Sigmoid colon (tissue), 6 donors: ENCODE measurements at regions not wholly inside any gene's neighbourhood (a gene's known extent, or its start where the extent isn't known, plus 50 kb on each side); places are given as distances from the start of the nearest gene placed in this dataset.

Experiments used
- DNase-seq: peaks from one replicate; pipeline ENCODE4 v3.0.0-alpha.2; 2019
- H3K27ac ChIP-seq, 4 donors: fragments of 200-600 bp; sonication (generic); one replicate each; pipeline ENCODE4 v1.5.1; 2016 to 2019; ENCODE audit warnings: mild to moderate bottlenecking in 1 of 4
- H3K27me3 ChIP-seq, 3 donors: fragments of 200-600 bp; sonication (generic); one replicate each; pipeline ENCODE4 v1.5.1; 2019; ENCODE audit warnings: mild to moderate bottlenecking in 1 of 3
- H3K36me3 ChIP-seq, 4 donors: fragments of 200-600 bp; sonication (generic); one replicate each; pipeline ENCODE4 v1.5.1; 2016 to 2019
- H3K4me1 ChIP-seq, 4 donors: fragments of 200-600 bp; sonication (generic); one replicate each; pipeline ENCODE4 v1.5.1; 2017 to 2019
- H3K4me3 ChIP-seq, 4 donors: fragments of 200-600 bp; sonication (generic); one replicate each; pipeline ENCODE4 v1.5.1; 2017 to 2019; ENCODE audit warnings: mild to moderate bottlenecking in 2 of 4, moderate library complexity in 1 of 4
- H3K9me3 ChIP-seq, 4 donors: fragments of 200-600 bp in 3 of 4; sonication (generic) in 3 of 4; one replicate each; pipeline versions ENCODE4 v1.5.1 to v1.6.1; 2013 to 2019
- CTCF ChIP-seq, 4 experiments: fragments of 450-650 bp in 3 of 4; fragments of 200-600 bp in 1 of 4; IDR thresholded peaks; one replicate each; pipeline ENCODE4 v1.5.1; 2016 to 2019; ENCODE audit warnings: antibody characterized with exemption in 4 of 4, mild to moderate bottlenecking in 3 of 4, moderate library complexity in 2 of 4
- EP300 ChIP-seq, 4 donors: sonication (generic); formaldehyde crosslinking; IDR thresholded peaks; one replicate each; pipeline ENCODE4 v1.6.1; 2017; ENCODE audit warnings: antibody characterized with exemption in 4 of 4
- POLR2A ChIP-seq, 2 donors: fragments of 450-650 bp; IDR thresholded peaks; one replicate each; pipeline ENCODE4 v1.6.1; 2016; ENCODE audit warnings: antibody characterized with exemption in 2 of 2, mild to moderate bottlenecking in 2 of 2, moderate library complexity in 2 of 2
- POLR2AphosphoS5 ChIP-seq, 4 donors: sonication (generic); formaldehyde crosslinking; IDR thresholded peaks; one replicate each; pipeline ENCODE4 v1.6.1; 2017; ENCODE audit warnings: antibody characterized with exemption in 4 of 4
- WGBS, 2 donors: extraction: QIAGEN DNeasy Blood & Tissue Kit; methylation state at CpG; one replicate each; pipeline ENCODE4 v1.1.7; 2013; 5-methylcytosine and 5-hydroxymethylcytosine counted together
- intact Hi-C: fragments of 100-400 bp; cut with DNase I; formaldehyde crosslinking; loops from one replicate; pipeline ENCODE4 v1.15.1; 2023
- donor health status: healthy with polysubstance abuse.
- donor health status: healthy.

DNA sequence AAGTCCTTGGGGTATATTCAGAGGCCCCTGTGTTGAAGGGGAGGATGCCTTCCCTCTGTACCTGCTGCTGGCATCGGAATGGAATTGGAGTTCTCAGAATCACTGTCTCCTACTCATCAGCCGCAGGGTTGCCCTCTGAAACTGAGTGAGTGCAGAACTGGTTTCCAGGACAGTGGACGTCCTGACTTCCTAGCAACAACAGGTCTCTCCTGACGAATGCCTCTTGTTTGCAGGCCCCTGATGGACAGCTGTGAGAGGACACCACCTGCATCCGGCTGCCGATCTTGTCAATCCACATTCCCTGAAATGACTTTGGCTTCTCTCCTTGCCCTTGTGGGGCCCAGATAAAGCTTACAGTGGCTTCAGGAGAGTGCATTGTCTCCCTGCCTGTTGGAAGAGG, 274.5 kb downstream of the NSG2 start:
- no peak for TF ChIP-seq POLR2A (IDR thresholded peaks at IDR 0.05)
- TF ChIP-seq POLR2AphosphoS5 (IDR thresholded peaks at IDR 0.05), result no peak
- no peak for TF ChIP-seq EP300 (IDR thresholded peaks at IDR 0.05)
- no peak for TF ChIP-seq CTCF (IDR thresholded peaks at IDR 0.05)
- Histone ChIP-seq H3K4me1 (no peaks in the 10 kb centered on the region), H3K27ac (no peak overlapping the region), H3K4me3 (no peak overlapping the region), H3K27me3 (peaks cover 0 to 23% (median 20%) of the 10 kb centered on the region in 3 donors), H3K9me3 (no peaks in the 10 kb centered on the region), H3K36me3 (no peaks in the 10 kb centered on the region)
- intact Hi-C loops, result no loop called here
- DNase-seq, result no peak
- 26 to 46% methylated on average over 6 of the region's 6 CpGs for WGBS, 2 donors

DNA sequence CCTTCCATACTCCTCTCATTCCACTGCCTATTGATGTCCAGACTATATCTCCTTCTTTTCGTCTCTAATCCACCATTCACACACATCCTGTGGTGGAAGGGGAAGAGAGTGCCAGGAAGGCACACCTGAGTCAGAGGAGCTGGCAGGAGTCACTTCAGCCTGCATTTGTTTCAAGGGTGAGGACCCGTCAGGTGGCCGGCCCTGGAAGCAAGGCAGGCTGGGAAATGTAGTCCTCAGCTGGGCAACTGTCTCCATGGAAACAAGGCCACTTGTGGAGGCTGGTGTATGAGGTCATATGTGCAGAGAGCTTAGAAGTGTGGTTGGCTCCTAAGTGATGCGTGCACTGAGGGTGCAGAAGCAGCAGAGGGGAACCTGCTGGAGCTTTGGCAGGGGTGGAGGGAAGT, 278.4 kb downstream of the NSG2 start:
- no peak for DNase-seq
- WGBS, 2 donors, result 7 to 15% methylated on average over 4 of the region's 4 CpGs
- intact Hi-C loops, result no loop called here

DNA sequence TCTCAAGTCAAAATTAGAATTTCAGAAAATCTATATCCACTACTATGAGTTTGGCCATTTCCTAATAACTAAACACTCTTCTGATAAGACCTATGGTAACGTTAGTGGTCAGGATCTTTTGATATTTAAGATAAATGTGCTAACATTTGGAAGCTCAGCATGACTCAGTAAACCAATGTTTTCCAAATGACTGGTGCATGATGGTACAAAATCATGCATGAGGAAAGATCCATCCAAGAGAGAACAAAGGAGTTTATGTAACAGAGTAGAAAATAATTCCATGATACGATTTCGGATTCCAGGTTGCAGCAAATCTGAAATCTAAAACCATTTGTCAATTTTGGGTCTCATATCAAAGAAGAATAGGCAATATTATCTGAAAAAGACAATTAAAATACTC, 279.2 kb downstream of the NSG2 start:
- H3K36me3 ChIP-seq, result no peaks in the 10 kb centered on the region
- 57 to 72% methylated on average over 3 of the region's 3 CpGs for WGBS, 2 donors
- no peaks in the 10 kb centered on the region for H3K4me1 ChIP-seq
- no peak overlapping the region for H3K4me3 ChIP-seq
- intact Hi-C loops, result no loop called here
- no peak overlapping the region for H3K27ac ChIP-seq
- no peak for DNase-seq
- H3K27me3 ChIP-seq, result peaks cover 0 to 40% (median 20%) of the 10 kb centered on the region in 3 donors
- no peak for TF ChIP-seq POLR2AphosphoS5 (IDR thresholded peaks at IDR 0.05)
- TF ChIP-seq EP300 (IDR thresholded peaks at IDR 0.05), result no peak
- TF ChIP-seq CTCF (IDR thresholded peaks at IDR 0.05), result no peak
- no peak for TF ChIP-seq POLR2A (IDR thresholded peaks at IDR 0.05)
- no peaks in the 10 kb centered on the region for H3K9me3 ChIP-seq

More for the DNA sequence above, 278.4 kb downstream of the NSG2 start:
- no peaks in the 10 kb centered on the region for H3K9me3 ChIP-seq
- no peak overlapping the region for H3K4me3 ChIP-seq
- H3K27ac ChIP-seq, result no peak overlapping the region
- H3K4me1 ChIP-seq, result no peaks in the 10 kb centered on the region
- H3K27me3 ChIP-seq, result peaks cover 0 to 40% (median 20%) of the 10 kb centered on the region in 3 donors
- H3K36me3 ChIP-seq, result no peaks in the 10 kb centered on the region
- TF ChIP-seq POLR2A (IDR thresholded peaks at IDR 0.05), result no peak
- no peak for TF ChIP-seq POLR2AphosphoS5 (IDR thresholded peaks at IDR 0.05)
- no peak for TF ChIP-seq CTCF (IDR thresholded peaks at IDR 0.05)
- no peak for TF ChIP-seq EP300 (IDR thresholded peaks at IDR 0.05)

GRCh38 chr5:174325431-174325830, 279.9 kb downstream of the NSG2 start:
- intact Hi-C loops, result no loop called here
- no peaks in the 10 kb centered on the region for H3K4me1 ChIP-seq
- no peak overlapping the region for H3K27ac ChIP-seq
- DNase-seq, result no peak
- H3K36me3 ChIP-seq, result no peaks in the 10 kb centered on the region
- TF ChIP-seq CTCF (IDR thresholded peaks at IDR 0.05) (no peak), POLR2A (IDR thresholded peaks at IDR 0.05) (no peak), EP300 (IDR thresholded peaks at IDR 0.05) (no peak), POLR2AphosphoS5 (IDR thresholded peaks at IDR 0.05) (no peak)
- WGBS, 2 donors, result 72 to 81% methylated on average over 7 of the region's 7 CpGs
- H3K27me3 ChIP-seq, result peaks cover 0 to 40% (median 20%) of the 10 kb centered on the region in 3 donors
- no peaks in the 10 kb centered on the region for H3K9me3 ChIP-seq
- H3K4me3 ChIP-seq, result no peak overlapping the region

DNA sequence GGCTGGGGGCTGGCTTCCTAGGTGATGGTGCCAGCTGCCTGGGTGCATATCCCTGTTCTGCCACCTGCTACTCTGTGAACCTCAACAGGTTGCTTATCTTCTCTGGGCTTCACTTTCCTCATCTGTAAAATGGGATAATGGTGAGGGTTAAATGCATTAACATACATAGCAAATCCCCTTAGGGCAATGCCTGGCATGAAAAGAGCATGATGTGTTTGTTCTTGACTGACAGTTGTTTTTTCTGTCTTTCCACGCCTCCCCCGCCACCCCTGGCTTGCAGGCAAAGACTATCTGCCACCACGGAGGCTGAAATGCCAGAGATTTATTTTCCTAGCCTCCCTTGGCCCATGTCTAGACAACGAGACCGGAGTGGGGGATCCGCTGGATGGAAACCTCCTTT, 280.5 kb downstream of the NSG2 start:
- Histone ChIP-seq H3K9me3 (no peaks in the 10 kb centered on the region), H3K27ac (no peak overlapping the region), H3K4me1 (no peaks in the 10 kb centered on the region), H3K36me3 (no peaks in the 10 kb centered on the region), H3K4me3 (no peak overlapping the region), H3K27me3 (peaks cover 0 to 40% (median 20%) of the 10 kb centered on the region in 3 donors)
- 47 to 54% methylated on average over 6 of the region's 6 CpGs for WGBS, 2 donors
- DNase-seq, result no peak
- no peak for TF ChIP-seq CTCF (IDR thresholded peaks at IDR 0.05)
- no peak for TF ChIP-seq POLR2AphosphoS5 (IDR thresholded peaks at IDR 0.05)
- no peak for TF ChIP-seq POLR2A (IDR thresholded peaks at IDR 0.05)
- TF ChIP-seq EP300 (IDR thresholded peaks at IDR 0.05), result no peak
- intact Hi-C loops, result no loop called here
